HG02588 (cell line): ENCODE measurements at regions not wholly inside any gene's neighbourhood (a gene's known extent, or its start where the extent isn't known, plus 50 kb on each side); places are given as distances from the start of the nearest gene placed in this dataset.
"Not testable (repeated sequence)": the region's sequence is repeated elsewhere in the genome, so short reads cannot be mapped to it uniquely, and the experiment has no call there.

Source experiments
- ATAC-seq: cut with Tn5 transposase; IDR thresholded peaks from one replicate; pipeline ENCODE4 v1.9.1; 2021; ENCODE audit warnings: mild to moderate bottlenecking, moderate library complexity; ENCODE audit not compliant: unreplicated experiment

GRCh38 chr12:67758521-67758920, 110.0 kb downstream of the DYRK2 start:
- no peak for ATAC-seq

GRCh38 chr12:67759829-67760228, 111.3 kb downstream of the DYRK2 start:
- no peak for ATAC-seq

GRCh38 chr12:67760586-67761275, 112.2 kb downstream of the DYRK2 start:
- ATAC-seq, result no peak

- ATAC-seq, result no peak
Measured at GRCh38 chr12:67761566-67761965, 113.0 kb downstream of the DYRK2 start.

DNA sequence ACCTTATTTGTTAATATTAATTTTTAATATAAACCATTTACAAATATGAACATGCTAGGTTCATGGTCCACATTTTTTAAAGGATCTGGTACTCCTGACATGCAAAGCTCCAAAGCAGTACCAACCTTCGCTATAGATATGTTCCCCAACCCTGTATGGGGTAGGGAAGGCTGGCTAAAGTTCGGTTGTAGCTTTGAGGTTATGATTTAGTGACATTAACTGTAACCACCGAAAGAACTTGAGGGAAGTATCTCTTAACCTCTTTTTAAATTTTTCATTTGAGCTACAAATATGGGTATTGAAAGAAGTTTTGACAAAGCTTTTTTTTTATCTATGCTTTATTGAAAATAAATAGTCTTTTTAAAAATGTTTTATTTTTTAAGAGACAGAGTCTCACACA, 115.5 kb downstream of the DYRK2 start:
- ATAC-seq, result no peak

DNA sequence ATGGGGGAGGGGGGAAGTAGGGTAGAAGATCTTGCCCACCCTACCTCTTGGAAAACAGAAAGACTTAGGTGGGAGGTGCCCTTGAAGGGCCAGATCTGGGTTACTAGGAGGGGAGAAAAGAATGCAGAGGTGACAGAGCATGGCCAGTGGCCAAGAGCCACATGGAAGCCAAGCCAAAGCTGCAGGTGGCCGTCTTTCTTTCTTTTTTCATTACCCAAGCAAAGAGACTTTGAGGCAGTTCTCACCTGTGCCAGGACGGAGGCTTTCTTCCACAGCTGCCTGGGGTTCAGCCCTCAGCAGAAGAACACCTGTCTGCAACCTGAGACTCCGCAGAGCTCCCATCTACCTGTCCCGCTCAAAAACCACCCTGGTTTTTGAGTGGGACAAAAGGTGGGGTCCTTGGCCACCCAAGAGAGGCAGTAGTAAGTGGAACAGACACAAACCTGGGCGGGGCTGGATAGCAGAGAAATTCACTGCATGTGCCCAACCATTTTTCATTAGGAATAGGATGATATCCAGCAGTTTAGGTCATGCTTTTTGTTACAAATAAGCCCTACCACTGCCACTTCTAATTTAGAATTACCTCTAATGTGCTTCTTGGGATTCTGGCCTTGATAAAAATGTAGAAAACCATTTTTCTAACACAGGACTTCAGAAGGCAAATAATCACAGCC, 116.5 kb downstream of the DYRK2 start:
- no peak for ATAC-seq

DNA sequence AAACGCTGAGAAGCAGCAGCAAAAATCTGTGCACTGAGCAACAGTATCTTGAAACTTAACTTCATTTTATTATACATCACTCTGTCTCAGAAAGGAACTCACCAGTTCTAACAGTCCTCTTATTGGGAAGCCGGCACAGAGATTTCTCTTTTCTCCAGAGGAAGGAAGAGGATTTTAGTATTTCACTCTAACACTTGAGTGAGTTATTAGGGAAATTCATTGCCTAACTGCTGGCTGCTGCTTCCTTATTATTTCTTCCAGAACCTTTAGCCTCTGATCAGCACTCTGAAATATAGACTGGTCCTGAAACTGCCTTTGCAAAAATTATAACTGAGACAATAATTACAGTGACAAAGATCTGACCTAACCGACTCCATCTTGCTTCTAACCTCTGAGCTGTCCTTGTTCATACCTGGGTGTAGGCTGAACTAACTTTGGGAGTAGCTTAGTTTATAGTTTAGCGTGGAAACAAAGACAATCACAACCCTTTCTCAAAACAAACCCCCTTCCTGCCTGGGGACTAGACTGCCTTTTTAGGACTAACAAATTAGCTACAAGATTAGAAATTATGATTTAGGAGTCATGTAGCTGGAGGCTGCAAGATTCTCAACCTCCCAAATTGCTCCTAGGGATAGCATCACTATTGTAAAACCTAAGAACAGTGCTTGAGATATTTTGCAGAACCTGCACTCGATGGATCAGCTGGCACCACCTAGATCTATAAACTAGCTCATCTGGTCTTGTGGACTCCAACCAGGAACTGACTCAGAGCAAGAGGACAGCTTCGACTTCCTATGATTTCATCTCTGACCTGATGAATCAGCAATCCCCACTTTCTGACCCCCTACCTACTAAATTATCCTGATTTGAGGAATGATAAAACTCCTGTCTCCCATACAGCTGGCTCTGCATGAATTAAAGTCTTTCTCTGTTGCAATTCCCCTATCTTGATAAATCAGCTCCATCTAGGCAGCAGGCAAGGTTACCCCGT, 117.5 kb downstream of the DYRK2 start:
- no peak for ATAC-seq

DNA sequence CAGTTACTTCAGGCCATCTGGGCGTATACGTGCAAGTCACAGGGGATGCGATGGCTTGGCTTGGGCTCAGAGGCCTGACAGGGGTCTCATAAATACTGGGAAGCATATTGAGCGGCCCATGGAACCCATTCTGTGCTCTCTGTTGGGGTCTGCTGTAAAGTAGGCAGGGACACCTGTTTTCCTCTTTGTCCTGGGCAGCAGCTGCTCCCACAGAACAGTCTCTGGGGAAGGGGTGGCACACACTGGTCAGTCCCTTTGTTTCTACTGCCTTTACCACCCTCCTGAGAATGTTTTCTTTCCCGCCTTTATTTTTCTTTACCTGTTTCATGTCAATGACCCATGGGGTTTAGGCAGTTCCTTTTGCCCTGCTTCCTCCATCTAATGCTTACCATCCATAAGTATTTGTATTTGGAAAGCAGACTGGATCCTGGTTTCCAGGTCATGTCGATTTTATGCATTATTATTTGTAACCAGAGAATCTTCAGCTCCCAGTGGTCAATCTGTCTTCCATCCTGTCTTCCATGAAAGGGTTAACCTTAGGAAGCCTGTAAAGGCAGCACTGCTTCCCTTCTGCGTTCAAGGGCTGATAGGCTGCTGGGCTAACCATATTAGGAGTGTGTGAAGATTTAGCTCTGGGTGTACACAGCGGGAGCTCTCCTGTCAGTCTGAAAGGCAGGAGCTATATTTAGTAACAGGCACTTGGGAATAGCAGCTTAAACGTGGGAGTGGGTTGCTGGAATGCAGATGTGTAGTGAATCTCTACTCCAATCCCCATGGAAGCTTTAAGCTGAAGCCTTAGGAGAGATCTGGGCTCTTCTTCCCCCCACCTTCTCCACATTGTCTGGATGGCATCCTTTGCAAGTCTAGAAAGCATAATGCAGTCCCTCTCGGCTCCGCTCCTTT, 124.0 kb downstream of the DYRK2 start:
- ATAC-seq, result no peak

DNA sequence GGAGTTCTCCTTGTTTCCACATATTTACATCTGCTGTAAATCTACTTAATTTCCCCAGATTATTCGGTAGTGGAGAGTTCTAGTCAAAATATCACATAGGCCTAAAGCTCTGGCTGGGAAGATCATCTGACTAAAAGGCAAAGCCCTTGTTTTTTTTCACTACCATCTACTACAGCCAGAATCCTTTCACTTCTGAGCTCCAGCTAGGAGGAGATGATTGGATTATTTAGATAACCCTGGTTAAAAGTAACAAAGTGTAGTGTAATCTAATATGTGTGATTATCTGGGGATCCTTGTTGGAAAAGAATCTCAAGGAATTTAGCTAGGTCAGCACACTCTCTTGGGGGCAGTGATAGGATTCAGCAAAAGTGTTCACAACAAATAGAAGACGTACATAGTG, 125.4 kb downstream of the DYRK2 start:
- ATAC-seq, result no peak

- no peak for ATAC-seq
Measured at GRCh38 chr12:67774983-67775587, 126.5 kb downstream of the DYRK2 start.

GRCh38 chr12:67780580-67781084, 132.1 kb downstream of the DYRK2 start:
- ATAC-seq, result no peak

DNA sequence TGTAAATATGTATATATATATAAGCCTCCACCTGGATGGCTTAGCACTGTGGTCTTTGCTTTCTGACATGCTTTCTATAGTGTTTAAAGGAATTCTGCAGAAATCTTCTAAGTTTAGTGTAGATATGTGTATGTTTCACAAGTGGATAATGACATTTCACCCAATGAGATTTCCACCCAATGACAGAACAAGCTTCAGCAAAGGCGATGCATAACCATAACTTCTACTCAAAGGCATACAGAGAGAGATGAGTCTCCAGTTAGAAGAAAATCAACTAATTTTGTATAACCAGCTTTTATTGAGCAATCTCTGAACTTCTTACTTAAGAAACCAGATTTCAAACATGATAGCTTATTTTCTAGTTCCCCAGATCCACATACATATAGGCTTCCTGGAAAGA, 134.0 kb downstream of the DYRK2 start:
- ATAC-seq, result no peak

- ATAC-seq, result no peak
Measured at GRCh38 chr12:67783393-67783792, 134.8 kb downstream of the DYRK2 start.

GRCh38 chr12:67784831-67785230, 136.3 kb downstream of the DYRK2 start:
- no peak for ATAC-seq

- no peak for ATAC-seq
Measured at GRCh38 chr12:67786086-67786485, 137.5 kb downstream of the DYRK2 start.

GRCh38 chr12:67788118-67788517, 139.6 kb downstream of the DYRK2 start:
- ATAC-seq, result no peak

DNA sequence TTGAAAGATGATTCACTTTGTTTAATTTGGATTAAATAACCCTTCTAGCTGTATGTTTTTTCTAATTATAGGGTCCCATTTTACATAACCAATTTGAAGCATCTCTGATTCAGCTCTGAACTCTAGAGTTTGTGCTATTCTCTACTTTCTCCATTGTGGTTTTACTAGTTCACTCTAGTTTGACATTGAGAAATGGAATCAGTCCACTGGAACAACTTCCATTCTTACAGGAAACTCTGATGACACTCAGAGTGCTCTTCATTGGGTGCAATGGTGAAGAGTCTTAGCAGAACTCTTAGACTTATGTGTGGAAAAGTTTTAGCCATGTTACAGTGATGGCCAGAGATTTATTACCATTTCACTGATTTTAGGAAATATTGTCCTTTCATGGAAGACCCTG, 140.7 kb downstream of the DYRK2 start:
- no peak for ATAC-seq

- ATAC-seq, result no peak
Measured at GRCh38 chr12:67790660-67791059, 142.1 kb downstream of the DYRK2 start.

DNA sequence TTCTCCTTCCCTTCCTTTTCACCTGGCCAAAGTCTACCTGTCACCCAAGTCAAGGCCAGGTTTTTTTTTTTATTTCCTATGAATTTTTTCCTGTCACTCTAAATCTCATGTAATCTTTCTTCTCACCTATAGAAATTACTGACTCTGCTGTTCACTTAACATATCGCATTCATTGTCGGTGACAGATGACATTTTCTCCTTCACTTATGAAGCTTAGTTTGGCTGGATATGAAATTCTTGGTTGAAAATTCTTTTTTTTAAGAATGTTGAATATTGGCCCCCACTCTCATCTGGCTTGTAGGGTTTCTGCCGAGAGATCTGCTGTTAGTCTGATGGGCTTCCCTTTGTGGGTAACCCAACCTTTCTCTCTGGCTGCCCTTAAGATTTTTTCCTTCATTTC, 142.8 kb downstream of the DYRK2 start:
- ATAC-seq, result not testable (repeated sequence)

DNA sequence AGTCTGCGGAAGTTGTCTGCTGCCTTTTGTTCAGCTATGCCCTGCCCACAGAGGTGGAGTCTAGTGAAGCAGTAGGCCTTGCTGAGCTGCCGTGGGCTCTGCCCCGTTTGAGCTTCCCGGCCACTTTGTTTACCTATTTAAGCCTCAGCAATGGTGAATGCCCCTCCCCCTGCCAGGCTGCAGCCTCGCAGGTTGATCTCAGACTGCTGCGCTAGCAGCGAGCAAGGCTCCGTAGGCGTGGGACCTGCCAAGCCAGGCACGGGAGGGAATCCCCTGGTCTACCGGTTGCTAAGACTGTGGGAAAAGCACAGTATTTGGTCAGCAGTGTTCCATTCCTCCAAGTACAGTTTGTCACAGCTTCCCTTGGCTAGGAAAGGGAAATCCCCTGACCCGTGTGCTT, 143.6 kb downstream of the DYRK2 start:
- ATAC-seq, result no peak
